HG03520 (cell line): ENCODE measurements at regions not wholly inside any gene's neighbourhood (a gene's known extent, or its start where the extent isn't known, plus 50 kb on each side); places are given as distances from the start of the nearest gene placed in this dataset.

Experiments
- ATAC-seq: cut with Tn5 transposase; IDR thresholded peaks from one replicate; pipeline ENCODE4 v1.9.1; 2021; ENCODE audit warnings: mild to moderate bottlenecking, moderate library complexity; ENCODE audit not compliant: unreplicated experiment

DNA sequence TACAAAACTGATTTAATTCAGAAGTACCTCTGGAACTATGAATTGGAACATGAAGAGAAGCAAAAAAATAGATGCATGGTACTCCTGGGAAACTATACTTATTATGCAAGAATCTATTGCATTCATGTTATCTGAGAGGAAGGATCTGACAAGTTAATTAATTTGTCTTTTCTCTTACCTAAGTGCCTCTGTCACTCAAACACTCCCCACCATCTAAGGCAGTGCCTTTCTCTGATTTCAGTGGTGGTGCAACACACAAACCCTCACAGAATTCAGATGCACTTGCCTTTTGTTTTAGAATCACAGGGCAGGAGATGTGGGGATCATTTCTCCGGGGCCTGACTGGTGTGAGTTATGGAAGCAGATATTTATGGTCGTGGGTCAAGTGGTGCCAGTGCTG lies 52.5 kb upstream of the C9orf72 start:
- no peak for ATAC-seq

DNA sequence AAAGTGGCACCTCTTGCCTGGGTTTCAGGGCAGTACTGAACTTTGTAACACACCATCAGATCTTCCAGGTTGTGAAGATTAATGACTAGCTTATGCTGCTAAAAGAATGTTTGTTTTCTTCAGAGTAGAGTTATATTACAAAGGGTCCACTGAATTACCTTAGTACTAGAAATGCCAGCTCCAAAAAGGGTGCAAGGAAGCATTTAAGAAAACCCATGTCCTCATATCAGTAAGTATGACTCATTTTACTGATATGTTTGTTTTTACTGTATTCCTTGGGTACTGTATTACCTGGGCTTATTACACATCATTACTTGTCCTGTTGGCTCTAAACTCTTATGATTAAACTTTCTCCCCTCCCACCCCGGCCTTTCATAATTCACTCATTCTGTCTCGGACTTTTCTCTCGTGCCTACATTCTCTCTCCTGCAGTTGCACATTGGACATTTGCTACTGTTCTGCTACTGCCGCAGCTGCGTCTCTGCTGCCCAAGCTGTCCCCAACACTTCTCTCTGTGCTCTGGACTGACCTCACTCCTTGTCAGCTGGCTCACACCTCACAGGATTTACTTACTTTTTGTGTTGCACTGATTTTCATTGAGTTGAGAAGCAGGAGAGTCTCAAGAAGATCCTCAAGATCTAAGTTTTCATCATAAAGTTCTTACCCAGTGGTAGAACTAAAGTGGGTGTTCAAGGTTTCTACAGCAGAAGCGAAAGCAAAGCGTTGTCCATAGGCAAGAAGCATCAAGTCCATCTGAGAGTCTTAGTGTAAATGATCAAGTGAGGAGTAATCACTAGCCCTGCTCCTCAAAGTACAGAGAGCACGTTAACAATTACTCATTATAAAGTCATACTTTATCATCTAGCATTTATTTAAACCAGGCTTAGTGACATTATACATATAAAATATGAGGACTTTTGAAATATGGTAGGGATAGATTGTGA lies 53.2 kb upstream of the C9orf72 start:
- ATAC-seq: no peak

DNA sequence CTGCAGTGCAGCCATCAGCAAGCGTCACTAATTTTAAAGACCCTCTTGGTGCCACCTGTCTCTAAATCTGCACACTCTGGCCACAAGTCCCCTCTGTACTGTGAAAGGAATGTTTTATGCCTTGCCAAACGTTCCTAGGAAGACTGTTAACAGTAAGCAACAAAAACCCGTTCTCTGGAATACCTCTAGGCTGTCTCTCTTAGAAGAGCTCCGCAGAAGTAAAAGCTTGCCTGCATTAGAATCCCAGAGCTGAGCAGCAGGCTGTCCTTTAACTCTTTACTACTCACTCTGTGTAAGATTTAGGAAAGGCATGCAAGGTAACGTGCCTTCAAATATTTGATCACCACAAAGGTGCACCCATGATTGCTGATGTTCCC lies 53.9 kb upstream of the C9orf72 start:
- no peak for ATAC-seq

DNA sequence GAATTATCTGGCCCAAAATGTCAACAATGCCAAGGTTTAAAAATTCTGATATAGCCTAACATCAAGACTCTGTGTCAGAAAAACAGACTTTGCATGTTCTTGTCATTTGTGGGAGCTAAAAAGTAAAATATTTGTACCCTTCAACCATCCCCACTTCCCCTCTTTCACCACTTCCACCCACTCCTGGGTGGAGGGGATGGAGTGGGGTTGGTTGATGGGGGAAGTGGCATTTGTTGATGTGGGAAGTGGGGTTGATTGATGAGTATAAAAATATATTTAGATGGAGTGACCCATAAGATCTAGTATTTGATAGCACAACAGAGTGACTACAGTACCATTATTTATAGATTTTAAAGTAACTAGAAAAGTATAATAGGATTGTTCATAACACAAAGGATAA lies 55.0 kb upstream of the C9orf72 start:
- ATAC-seq: no peak

DNA sequence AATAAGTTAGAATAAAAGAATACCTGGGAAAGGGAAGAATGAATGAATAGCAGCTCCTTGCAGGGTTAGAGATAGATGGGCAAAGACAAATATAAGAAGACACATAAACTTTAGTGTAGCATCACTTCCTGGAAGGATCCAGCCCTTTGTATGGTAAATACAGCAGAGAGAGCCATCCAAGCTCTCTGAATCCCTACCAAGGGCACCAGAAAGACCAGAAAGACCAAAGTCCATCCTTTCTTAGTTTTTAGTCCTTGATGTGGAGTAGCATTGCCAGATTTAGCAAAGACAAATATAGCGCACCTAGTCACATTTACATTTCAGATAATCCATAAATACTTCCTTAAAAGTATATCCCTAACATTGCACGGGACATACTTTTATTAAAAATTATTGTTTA lies 56.1 kb upstream of the C9orf72 start:
- ATAC-seq: no peak

DNA sequence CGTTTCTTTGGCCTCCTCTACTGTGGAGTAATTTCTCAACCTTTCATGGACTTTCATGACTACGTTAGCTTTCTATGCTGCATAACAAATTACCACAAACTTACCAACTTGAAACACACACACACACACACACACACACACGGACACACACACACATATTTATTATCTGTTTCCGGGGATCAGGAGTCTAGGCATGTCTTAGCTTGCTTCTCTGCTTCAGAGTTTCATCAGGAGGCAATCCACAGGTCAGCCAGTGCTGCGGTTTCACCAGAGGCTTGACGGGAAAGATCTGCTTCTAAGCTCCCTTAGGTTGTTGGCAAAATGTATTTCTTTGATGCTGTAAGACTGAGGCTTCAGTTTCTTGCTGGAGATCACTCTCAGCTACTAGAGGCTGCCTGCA lies 59.0 kb upstream of the C9orf72 start:
- ATAC-seq: no peak

DNA sequence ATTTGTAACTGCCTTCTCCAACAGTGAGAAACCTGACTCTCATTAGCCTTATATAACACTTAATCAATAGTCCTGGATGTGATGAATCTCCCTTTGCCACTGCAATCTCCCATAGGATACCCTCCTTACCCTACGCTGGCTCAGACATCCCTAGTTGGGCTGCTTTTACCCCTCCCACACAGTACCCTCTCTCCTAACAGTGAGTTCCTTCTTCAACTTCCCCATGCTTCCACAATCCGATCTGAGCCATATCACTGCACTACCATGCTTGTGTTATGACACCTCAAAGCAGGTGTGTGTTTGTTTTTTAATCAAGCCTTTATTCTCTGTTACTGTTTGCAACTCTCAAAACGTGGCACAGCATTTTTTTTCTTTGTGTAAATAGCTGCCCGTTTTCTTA lies 60.5 kb upstream of the C9orf72 start:
- ATAC-seq: no peak

DNA sequence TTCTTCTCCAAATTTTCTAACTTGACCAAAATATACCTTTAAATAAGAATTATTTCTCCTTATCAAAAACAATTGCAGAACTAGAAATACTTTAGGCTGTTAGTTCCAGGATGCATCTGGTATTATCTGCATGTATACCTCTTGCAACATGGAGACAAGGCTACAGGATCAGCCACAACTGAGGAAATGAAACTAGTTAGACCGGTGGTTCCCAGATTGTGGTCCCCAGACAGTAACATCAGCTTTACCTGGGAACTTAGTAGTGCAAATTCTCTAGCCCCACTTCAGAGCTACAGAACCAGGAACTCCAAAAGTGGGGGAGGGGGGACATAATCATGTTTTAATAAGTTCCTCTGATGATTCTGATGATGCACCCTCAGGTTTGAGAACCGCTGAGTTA lies 61.6 kb upstream of the C9orf72 start:
- no peak for ATAC-seq

DNA sequence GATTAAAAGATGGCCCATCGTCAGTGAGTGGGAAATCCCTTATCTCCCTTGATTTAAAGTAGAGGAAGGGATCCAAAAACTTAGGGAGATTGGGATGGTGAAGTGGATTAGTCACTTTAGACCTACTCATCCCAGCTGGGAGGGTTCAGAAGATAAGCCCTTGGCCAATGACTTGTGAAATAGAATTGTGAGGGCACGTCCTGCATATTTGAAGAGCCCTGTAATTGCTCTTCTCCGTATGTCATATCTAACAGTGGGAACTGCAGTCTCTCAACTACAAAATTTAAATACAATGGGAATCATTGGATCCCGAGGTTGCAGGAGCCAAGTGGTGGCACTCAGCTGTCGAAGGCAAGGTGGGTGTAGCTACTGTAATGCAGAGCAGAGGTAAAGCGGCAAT lies 65.4 kb upstream of the C9orf72 start:
- no peak for ATAC-seq

DNA sequence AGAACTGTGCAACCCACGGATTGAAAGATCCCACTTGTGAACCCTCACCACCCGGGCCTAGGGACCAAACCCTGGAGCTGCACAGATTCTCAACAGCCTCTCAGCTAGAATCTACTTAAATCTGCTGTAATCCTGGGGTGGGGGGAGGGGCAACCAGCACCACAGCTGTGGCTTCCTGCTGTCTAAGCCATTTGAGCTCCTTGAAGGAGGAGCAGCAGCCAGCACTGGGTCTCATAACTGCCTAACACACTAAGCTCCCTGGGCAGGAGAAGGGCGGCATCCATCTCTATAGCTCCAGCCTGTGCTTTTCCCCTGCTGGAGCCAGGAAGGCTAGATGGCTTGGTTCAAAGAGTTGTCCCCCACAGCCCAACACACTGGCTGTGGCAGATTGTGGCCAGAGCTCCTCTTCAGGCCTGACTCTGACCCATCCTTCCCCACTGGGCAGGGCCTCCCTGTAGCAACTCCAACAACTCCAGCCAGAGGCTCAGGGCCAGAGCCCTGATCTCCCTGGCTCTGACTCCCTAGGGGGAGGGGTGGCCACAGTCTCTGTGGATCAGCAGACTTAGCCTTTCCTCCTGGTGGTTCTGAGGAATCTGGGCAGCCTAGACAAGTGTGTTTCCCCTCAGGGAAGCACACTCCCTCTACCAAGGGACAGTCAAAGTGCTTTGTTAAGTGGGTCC lies 72.0 kb upstream of the C9orf72 start:
- ATAC-seq: no peak

DNA sequence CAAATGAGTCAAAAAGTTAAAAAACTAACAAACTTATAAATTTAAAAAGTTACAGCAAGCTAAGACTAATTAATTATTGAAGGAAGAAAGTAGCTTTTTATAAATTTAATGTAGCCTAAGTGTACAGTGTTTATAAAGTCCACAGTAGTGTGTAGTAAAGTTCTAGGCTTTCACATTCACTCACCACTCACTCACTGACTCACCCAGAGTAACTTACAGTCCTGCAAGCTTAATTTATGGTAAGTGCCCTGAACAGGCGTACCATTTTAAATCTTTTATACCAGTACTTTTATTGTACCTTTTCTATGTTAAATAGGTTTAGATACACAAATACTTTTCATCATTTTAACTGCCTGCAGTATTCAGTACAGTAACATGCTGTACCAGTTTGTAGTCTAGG lies 80.0 kb upstream of the C9orf72 start:
- no peak for ATAC-seq

DNA sequence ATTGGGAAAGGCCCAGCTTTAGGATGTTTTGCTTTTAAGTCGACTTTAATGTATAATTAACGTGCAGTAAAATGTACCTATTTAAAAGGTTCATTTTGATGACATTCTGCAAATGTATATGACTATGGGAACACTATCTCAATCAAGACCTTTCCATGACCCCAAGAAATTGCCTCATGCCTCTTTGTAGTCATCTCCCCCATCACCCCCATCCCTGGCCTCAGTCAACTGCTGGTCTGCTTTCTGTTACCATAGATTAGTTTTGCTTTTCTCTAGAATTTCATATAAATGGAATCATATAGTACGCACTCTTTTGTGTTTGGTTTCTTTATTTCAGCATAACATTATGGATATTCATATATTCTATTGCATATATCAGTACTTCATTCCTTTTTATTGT lies 80.7 kb upstream of the C9orf72 start:
- ATAC-seq: no peak

DNA sequence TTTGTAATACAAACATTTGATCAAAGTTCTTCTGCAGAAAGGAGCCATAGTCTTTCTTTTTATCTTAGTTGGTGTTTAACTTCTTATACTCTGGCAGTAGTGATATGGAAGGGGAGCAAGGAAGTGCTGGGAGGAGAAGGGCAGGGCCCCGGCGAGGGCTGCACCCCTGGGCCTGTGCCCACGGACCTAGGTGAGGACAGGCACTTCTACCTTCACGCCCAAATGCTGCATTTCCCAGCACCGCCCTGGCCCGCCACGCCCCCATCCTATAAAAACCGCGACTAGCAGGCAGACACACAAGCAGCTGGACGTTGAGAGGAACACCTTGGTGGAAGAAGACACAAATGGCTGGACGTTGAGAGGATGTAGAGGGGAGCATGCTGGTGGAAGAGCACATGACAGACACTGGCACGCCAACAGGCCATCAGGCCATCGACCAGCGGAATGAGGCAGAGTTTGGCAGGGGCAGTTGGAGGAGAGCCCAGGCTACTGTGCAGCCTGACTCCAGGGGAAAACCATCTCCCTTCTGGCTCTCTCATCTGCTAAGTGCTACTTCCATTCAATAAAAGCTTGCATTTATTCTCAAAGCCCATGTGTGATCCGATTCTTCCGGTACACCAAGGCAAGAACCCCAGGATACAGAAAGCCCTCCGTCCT lies 81.5 kb upstream of the C9orf72 start:
- ATAC-seq: no peak

DNA sequence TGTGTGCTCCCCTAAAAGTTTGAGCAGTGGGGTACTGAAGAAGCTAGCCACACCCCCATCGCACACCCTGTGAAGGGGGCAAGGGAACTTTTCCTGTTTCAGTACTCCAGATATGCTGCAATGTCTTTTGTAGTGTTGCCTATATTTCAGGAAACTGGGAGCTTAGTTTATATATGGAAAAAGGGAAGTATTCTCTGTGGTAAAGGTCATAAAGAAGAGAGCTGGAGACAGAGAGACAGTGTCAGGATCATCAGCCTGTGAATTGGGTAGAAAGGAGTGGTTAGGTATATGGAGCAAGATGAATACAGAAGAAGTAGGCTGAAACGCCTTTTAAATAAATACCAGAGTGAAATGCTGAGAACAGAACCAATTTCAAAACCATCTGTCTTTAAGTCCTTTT lies 82.2 kb upstream of the C9orf72 start:
- no peak for ATAC-seq

DNA sequence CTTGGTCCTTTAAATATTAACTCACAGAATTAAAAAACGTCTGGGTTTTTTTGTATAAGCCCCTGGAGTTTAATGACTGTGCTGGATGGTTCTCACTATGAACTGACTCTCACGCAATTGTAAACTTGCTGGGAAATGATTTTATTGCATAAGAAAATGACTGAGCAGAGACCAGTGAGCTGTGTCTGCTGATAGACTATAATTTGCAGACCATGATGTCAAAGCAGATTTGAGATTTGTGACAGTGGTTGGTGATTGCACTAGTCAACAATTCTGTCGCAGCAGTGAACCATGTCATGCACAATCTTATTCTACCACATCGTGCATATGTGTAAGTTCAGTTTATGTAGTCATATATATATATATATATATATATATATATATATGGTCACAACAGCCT lies 85.7 kb upstream of the C9orf72 start:
- no peak for ATAC-seq

DNA sequence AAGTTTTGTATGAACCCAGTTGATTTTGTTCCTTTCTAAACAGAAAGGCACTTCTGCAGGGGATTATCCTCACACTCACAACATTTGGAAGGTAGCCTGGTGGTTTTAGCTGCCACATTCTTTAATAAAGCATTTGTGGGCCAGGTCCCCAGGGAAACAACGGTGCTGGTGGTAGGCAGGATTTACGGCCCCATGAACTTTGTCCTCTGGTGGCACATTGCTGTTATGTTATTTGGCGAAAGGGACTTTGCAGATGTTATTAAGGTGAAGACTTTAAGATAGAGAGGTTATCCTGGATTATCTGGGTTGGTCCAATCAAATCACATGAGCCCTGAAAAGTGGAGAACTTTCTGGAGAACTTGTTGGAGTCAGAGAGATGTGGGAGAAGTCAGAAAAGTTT lies 86.3 kb upstream of the C9orf72 start:
- ATAC-seq: no peak

DNA sequence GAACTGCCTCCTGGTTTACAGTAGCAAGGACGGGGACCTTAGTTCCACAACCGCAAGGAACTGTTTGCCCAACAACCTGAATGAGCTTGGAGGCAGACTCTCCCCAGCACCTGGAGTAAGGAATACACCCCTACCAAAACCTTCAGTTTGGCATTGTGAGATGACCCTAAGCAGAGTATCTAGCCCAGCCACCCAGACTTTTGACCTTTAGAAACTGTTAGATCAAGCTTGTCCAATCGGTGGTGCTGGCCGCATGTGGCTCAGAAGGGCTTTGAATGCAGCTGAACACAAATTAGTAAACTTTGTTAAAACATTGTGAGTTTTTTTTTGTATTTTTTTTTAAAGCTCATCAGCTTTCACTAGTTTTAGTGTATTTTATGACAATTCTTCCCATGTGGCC lies 86.9 kb upstream of the C9orf72 start:
- no peak for ATAC-seq

DNA sequence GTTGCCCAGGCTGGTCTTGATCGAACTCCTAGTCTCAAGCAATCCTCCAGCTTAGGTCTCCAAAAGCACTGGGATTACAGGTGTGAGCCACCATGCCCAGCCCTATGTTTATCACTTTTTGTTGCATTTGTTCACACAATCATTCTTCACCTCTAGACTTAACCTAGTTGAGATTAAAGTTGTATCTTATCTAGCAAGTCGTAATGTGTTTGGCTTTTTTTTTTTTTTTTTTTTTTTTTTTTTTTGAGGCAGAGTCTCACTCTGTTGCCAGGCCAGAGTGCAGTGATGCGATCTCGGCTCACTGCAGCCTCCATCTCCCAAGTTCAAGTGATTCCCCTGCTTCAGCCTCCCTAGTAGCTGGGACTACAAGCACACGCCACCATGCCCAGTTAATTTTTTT lies 90.2 kb upstream of the C9orf72 start:
- no peak for ATAC-seq

DNA sequence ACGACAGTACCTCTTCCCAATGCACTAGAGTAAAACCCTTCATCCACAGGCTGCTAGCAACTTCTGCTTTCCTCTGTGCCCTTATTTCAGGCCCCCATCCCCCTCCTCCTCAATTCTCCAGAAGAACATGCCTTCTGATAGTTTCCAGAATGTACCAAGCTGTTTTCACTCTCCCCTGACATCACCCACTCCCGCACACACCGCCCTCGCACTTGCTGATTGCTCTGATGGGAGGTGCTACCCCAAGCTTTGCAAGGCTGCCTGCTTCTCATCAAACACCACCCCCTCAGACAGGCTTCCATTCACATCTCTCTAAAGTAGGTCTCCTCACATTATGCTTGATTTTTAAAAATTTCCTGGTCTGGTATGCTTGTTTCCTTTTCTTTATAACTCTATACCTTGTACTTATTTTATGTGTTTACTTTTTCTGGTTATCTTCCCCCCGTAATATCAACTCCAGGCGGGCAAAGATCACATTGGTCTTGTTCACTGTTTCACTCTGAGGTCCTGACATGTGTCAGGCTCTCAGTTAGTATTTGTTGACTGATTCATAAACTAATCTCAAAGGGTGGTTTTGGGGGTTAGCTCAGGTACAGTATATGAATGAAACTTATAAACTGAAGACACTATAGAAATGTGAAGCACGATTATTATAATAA lies 91.0 kb upstream of the C9orf72 start:
- no peak for ATAC-seq

DNA sequence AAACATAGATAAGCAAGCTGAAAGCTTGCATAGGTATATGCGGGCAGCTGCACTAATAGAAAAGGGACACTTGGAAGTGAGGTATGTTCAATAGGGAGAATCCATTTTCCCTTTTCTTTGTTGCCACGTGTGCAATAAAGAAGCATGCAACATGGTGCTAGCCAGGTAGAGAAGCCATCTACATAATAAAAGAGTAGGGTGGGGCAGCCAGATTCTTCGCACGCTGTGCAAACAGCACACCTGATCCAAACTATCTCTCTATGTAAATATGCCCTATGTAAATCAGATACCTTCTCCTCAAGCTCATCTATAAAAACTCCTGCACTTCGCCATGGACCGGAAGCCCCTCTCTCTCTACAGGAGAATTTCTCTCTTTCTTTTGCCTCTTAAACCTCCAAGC lies 91.9 kb upstream of the C9orf72 start:
- ATAC-seq: no peak

DNA sequence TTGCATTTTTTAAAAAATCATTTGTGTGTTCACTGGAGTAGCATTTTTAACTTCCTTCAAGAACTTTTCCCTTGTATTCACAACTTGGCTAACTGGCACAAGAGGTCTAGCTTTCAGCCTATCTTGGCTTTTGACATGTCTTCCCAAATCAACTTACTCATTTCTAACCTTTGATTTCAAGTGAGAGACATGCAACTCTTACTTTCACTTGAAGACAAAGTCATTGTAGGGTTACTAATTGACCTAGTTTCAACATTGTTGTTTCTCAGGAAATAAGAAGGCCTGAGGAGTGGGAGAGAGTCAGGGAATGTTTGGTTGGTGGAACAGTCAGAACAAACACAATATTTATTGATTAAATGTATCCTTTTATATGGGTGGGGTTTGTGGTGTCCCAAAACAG lies 95.0 kb upstream of the C9orf72 start:
- ATAC-seq: no peak
